ENCODE measurements at regions not wholly inside any gene's neighbourhood (a gene's known extent, or its start where the extent isn't known, plus 50 kb on each side); places are given as distances from the start of the nearest gene placed in this dataset.
"Not testable (repeated sequence)": the region's sequence is repeated elsewhere in the genome, so short reads cannot be mapped to it uniquely, and the experiment has no call there.

- not testable (repeated sequence) for TF ChIP-seq CTCF, POLR2A (IDR thresholded peaks at IDR 0.05)
Observed at GRCh38 chr2:111346018-111346930, 225.6 kb downstream of the BCL2L11 start.

Data from esophagus squamous epithelium (tissue), 4 donors.